Endothelial cell of umbilical vein (primary cell): ENCODE measurements at regions not wholly inside any gene's neighbourhood (a gene's known extent, or its start where the extent isn't known, plus 50 kb on each side); places are given as distances from the start of the nearest gene placed in this dataset.

Source experiments
- BruUV-seq: library from RNA; stranded (reverse); fragments of 400-500 nt; replicated peaks from 2 replicates; lab custom pipeline; 2021; lab: Mats Ljungman, UMichigan
- CTCF ChIA-PET: fragments of 300-600, 350-600 bp; sonication (Branson Sonifier 250); formaldehyde crosslinking; loops from one replicate; lab custom pipeline; 2021; ENCODE audit warnings: antibody characterized with exemption, inconsistent platforms; lab: Charles Lee
- POLR2A ChIA-PET: fragments of 300-600, 350-600 bp; sonication (Branson Sonifier 250); formaldehyde crosslinking; loops from one replicate; lab custom pipeline; 2021; ENCODE audit warnings: antibody characterized with exemption, inconsistent platforms; lab: Charles Lee
- DNase-seq: peaks from one replicate; pipeline ENCODE4 v3.0.0-alpha.2; 2011; ENCODE audit warnings: low read depth, low spot score
- FAIRE-seq: peaks from 2 replicates; lab custom pipeline; 2011; peaks lifted over from hg19 to GRCh38; lab: Jason Lieb, UNC
- H2AFZ ChIP-seq: 2 replicates; pipeline ENCODE4 v1.6.0; 2012; ENCODE audit warnings: low read depth, low read length, control low read depth, inconsistent platforms
- H3K27ac ChIP-seq: 2 replicates; pipeline ENCODE4 v1.5.1; 2011; ENCODE audit warnings: low read depth, mild to moderate bottlenecking, control low read depth, low read length, moderate library complexity; ENCODE audit not compliant: insufficient read depth
- H3K27me3 ChIP-seq, 2 experiments: 2 replicates each; pipeline versions ENCODE4 v1.6.0 to v1.6.1; 2011; ENCODE audit warnings: low read length in 2 of 2, mixed read lengths in 1 of 2; ENCODE audit not compliant: control insufficient read depth in 2 of 2, insufficient read depth in 2 of 2
- H3K36me3 ChIP-seq, 2 experiments: 2 replicates in 1 of 2; 3 replicates in 1 of 2; pipeline ENCODE4 v1.5.1; 2011; ENCODE audit warnings: low read length in 2 of 2, mild to moderate bottlenecking in 1 of 2, moderate library complexity in 1 of 2; ENCODE audit not compliant: control insufficient read depth in 2 of 2, insufficient read depth in 2 of 2; ENCODE audit errors: extremely low read depth in 1 of 2
- H3K4me1 ChIP-seq: 3 replicates; pipeline ENCODE4 v1.5.1; 2011; ENCODE audit warnings: mild to moderate bottlenecking, low read length; ENCODE audit not compliant: control insufficient read depth, insufficient read depth; ENCODE audit errors: extremely low read depth
- H3K4me2 ChIP-seq: 2 replicates; pipeline ENCODE4 v1.6.1; 2011; ENCODE audit warnings: low read length, control low read depth, mixed read lengths; ENCODE audit not compliant: insufficient read depth
- H3K4me3 ChIP-seq, 3 experiments: fragments of 200-600 bp in 1 of 3; sonication (generic), shearing (Covaris generic) in 1 of 3; replicated peaks in 1 of 3; 2 replicates each; pipeline ENCODE4 v1.5.1; 2011 to 2016; ENCODE audit warnings: control low read depth in 3 of 3, low read length in 3 of 3, mild to moderate bottlenecking in 2 of 3, inconsistent platforms in 1 of 3, low read depth in 1 of 3, moderate library complexity in 1 of 3; ENCODE audit not compliant: insufficient read depth in 1 of 3
- H3K79me2 ChIP-seq: 2 replicates; pipeline ENCODE4 v1.6.0; 2012; ENCODE audit warnings: low read length, inconsistent platforms; ENCODE audit not compliant: control insufficient read depth, insufficient read depth
- H3K9ac ChIP-seq: replicated peaks from 2 replicates; pipeline ENCODE3; 2011; ENCODE audit warnings: low read length, control low read depth; ENCODE audit not compliant: insufficient read depth; ENCODE audit errors: extremely low read depth
- H3K9me1 ChIP-seq: replicated peaks from 3 replicates; pipeline ENCODE4 v1.6.0; 2011; ENCODE audit warnings: mild to moderate bottlenecking, low read length; ENCODE audit not compliant: control insufficient read depth, insufficient read depth; ENCODE audit errors: extremely low read depth
- H3K9me3 ChIP-seq: replicated peaks from 2 replicates; pipeline ENCODE4 v1.5.1; 2012; ENCODE audit warnings: low read length, inconsistent platforms; ENCODE audit not compliant: control insufficient read depth, insufficient read depth
- H4K20me1 ChIP-seq: replicated peaks from 2 replicates; pipeline ENCODE3; 2011; ENCODE audit warnings: mild to moderate bottlenecking, low read length; ENCODE audit not compliant: control insufficient read depth, insufficient read depth; ENCODE audit errors: extremely low read depth
- EZH2 ChIP-seq: IDR thresholded peaks from 2 replicates; pipeline ENCODE4 v1.6.1; 2012; ENCODE audit warnings: borderline replicate concordance, low read depth, mild to moderate bottlenecking, moderate library complexity, low read length, inconsistent platforms; ENCODE audit not compliant: severe bottlenecking
- FOS ChIP-seq: IDR thresholded peaks from 2 replicates; pipeline ENCODE4 v1.6.1; 2011; ENCODE audit warnings: mild to moderate bottlenecking, low read length, moderate library complexity, borderline replicate concordance; ENCODE audit not compliant: insufficient read depth
- GATA2 ChIP-seq: IDR thresholded peaks from 2 replicates; pipeline ENCODE4 v1.7.0; 2011; ENCODE audit warnings: low read depth, mild to moderate bottlenecking, moderate library complexity, mixed read lengths, low read length; ENCODE audit not compliant: insufficient read length, insufficient read depth
- JUN ChIP-seq: IDR thresholded peaks from 2 replicates; pipeline ENCODE4 v1.6.1; 2011; ENCODE audit warnings: borderline replicate concordance, low read depth; ENCODE audit not compliant: insufficient read length, insufficient read depth
- MYC ChIP-seq: IDR thresholded peaks from one replicate; pipeline ENCODE4 v1.6.1; 2011; ENCODE audit warnings: mild to moderate bottlenecking, low read depth, low read length
- POLR2A ChIP-seq: IDR thresholded peaks from 2 replicates; pipeline ENCODE4 v1.6.1; 2012; ENCODE audit warnings: low read depth, mild to moderate bottlenecking, control low read depth, low read length
- POLR2AphosphoS5 ChIP-seq: IDR thresholded peaks from 2 replicates; pipeline ENCODE4 v1.6.1; 2012; ENCODE audit warnings: low read depth, mild to moderate bottlenecking, control low read depth, low read length, moderate library complexity; ENCODE audit not compliant: insufficient read depth
- dilution Hi-C: fragments of 300-500 bp; cut with MboI; formaldehyde crosslinking; loops from one replicate; pipeline ENCODE4 v1.15.0; 2019; ENCODE audit warnings: low sequenced_read_pairs; ENCODE audit not compliant: extremely low pct_ligation_motif_present
- intact Hi-C: fragments of 100-400 bp; cut with micrococcal nuclease; formaldehyde crosslinking; loops from one replicate; pipeline ENCODE4 v1.10.0; 2022
- TF ChIP-seq, protein P1 (sequence below): IDR thresholded peaks from 2 replicates; pipeline ENCODE4 v1.6.1; 2011; ENCODE audit not compliant: insufficient read depth, insufficient read length
- TF ChIP-seq, protein P2 (sequence below), 2 donors: IDR thresholded peaks; 1 replicate in 1 of 2; 2 replicates in 1 of 2; pipeline ENCODE4 v1.5.1; 2011; ENCODE audit warnings: low read length in 2 of 2, mild to moderate bottlenecking in 2 of 2, moderate library complexity in 2 of 2, control low read depth in 1 of 2, inconsistent platforms in 1 of 2, low read depth in 1 of 2; ENCODE audit not compliant: insufficient read depth in 1 of 2; ENCODE audit errors: extremely low read depth in 1 of 2

DNA sequence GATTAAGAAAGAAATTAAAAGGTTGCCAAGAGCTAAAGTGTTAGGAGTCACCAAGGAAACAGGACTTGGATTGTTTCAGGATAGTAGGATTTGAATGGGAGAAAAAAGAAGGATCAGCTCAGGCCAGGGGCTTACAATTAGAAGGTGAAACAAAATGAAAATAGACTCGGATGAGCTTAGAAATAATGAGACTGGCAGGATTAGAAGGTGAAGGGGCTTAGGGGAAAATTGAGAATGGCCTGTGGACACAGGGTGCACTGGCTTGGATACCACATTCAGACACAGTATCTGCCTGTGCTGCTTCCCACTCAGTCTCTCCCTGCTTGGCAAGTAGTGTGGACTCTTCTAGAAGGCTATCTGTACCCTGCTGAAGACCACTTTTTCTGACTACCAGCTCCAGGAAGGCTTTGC is 206.1 kb upstream of the ATP10A start:
- Histone ChIP-seq H3K9me1 (no peaks in the 10 kb centered on the region), H3K4me3 (no peak overlapping the region), H3K36me3 (no peaks in the 10 kb centered on the region), H3K4me1 (no peaks in the 10 kb centered on the region), H3K4me2 (no peak overlapping the region), H3K9me3 (peaks cover 3% of the 10 kb centered on the region), H2AFZ (no peak overlapping the region), H3K27ac (no peak overlapping the region), H3K27me3 (no peaks in the 10 kb centered on the region), H4K20me1 (no peaks in the 10 kb centered on the region), H3K79me2 (no peaks in the 10 kb centered on the region), H3K9ac (no peak overlapping the region)
- POLR2A ChIA-PET, result no interaction called here
- no TSS peak for BruUV-seq
- DNase-seq (no peak), FAIRE-seq (no peak)
- intact Hi-C loops (no loop called here), dilution Hi-C loops (no loop called here)
- TF ChIP-seq POLR2A (no peak), JUN (no peak), MYC (no peak)
- CTCF ChIA-PET, result no interaction called here

DNA sequence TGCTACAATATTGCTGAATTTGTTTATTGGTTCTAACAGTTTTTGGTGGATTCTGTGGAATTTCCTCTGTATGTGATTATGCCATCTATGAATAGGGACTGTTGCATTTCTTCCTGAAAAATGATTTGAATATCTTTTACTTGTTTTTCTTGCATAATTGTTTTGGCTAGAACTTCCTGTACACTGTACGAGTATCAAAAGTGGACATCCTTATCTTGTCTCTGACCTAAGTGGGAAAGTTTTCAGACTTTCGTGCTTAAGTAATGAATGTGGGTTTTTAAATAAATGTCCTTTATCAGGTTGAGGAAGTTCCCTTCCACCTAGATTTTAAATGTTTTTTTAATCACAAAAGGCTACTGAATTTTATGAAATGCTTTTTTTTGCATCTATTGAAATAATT is 203.8 kb upstream of the ATP10A start:
- no peaks in the 10 kb centered on the region for H4K20me1 ChIP-seq
- no TSS peak for BruUV-seq
- ChIA-PET POLR2A (no interaction called here), CTCF (no interaction called here)
- no peak overlapping the region for H3K4me2 ChIP-seq
- FAIRE-seq (no peak), DNase-seq (no peak)
- H3K9ac ChIP-seq, result no peak overlapping the region
- no peaks in the 10 kb centered on the region for H3K36me3 ChIP-seq
- dilution Hi-C loops, result no loop called here
- no peaks in the 10 kb centered on the region for H3K9me1 ChIP-seq
- intact Hi-C loops, result no loop called here
- no peak overlapping the region for H2AFZ ChIP-seq
- H3K27ac ChIP-seq, result no peak overlapping the region
- no peaks in the 10 kb centered on the region for H3K4me1 ChIP-seq
- TF ChIP-seq MYC, result no peak
- no peak for TF ChIP-seq JUN
- TF ChIP-seq GATA2, result no peak
- TF ChIP-seq, protein P1, sequence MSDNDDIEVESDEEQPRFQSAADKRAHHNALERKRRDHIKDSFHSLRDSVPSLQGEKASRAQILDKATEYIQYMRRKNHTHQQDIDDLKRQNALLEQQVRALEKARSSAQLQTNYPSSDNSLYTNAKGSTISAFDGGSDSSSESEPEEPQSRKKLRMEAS, result no peak
- TF ChIP-seq FOS, result no peak
- TF ChIP-seq POLR2A, result no peak
- TF ChIP-seq, protein P2, sequence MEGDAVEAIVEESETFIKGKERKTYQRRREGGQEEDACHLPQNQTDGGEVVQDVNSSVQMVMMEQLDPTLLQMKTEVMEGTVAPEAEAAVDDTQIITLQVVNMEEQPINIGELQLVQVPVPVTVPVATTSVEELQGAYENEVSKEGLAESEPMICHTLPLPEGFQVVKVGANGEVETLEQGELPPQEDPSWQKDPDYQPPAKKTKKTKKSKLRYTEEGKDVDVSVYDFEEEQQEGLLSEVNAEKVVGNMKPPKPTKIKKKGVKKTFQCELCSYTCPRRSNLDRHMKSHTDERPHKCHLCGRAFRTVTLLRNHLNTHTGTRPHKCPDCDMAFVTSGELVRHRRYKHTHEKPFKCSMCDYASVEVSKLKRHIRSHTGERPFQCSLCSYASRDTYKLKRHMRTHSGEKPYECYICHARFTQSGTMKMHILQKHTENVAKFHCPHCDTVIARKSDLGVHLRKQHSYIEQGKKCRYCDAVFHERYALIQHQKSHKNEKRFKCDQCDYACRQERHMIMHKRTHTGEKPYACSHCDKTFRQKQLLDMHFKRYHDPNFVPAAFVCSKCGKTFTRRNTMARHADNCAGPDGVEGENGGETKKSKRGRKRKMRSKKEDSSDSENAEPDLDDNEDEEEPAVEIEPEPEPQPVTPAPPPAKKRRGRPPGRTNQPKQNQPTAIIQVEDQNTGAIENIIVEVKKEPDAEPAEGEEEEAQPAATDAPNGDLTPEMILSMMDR (IDR thresholded peaks at IDR 0.05; ENCODE audit: extremely low read depth in 1 of 2, insufficient read depth in 1 of 2, low read depth in 1 of 2, low read length in 2 of 2), result no peak
- no peak for TF ChIP-seq EZH2
- no peak for TF ChIP-seq POLR2AphosphoS5
- peaks cover 3% of the 10 kb centered on the region for H3K9me3 ChIP-seq
- H3K4me3 ChIP-seq, result no peak overlapping the region
- no peaks in the 10 kb centered on the region for H3K79me2 ChIP-seq
- no peaks in the 10 kb centered on the region for H3K27me3 ChIP-seq
